SK-N-SH (cell line): ENCODE measurements at regions not wholly inside any gene's neighbourhood (a gene's known extent, or its start where the extent isn't known, plus 50 kb on each side); places are given as distances from the start of the nearest gene placed in this dataset.

ENCODE experiments used
- CTCF ChIA-PET: fragments of 300-600, 350-600 bp; formaldehyde crosslinking; extraction: SDS; loops from one replicate; lab custom pipeline; 2021; lab: Yijun Ruan, JAX
- POLR2A ChIA-PET: fragments of 350-600 bp; sonication (Branson Sonifier 250); formaldehyde crosslinking; extraction: SDS; loops from one replicate; lab custom pipeline; 2020; ENCODE audit warnings: antibody characterized with exemption, inconsistent platforms; lab: Yijun Ruan, JAX
- DNase-seq: peaks from one replicate; pipeline ENCODE4 v3.0.0; 2012
- H2AFZ ChIP-seq: fragments of 200-600 bp; sonication (generic); 2 replicates; pipeline ENCODE4 v1.8.1; 2016; ENCODE audit warnings: antibody characterized with exemption, mild to moderate bottlenecking, low read depth
- H3F3A ChIP-seq: fragments of 200-600 bp; sonication (generic); replicated peaks from 2 replicates; pipeline ENCODE3; 2016; ENCODE audit warnings: antibody characterized with exemption, mild to moderate bottlenecking; ENCODE audit not compliant: insufficient read depth
- H3K27ac ChIP-seq, 2 experiments: fragments of 200-500 bp in 1 of 2; fragments of 200-600 bp in 1 of 2; sonication (Bioruptor generic) in 1 of 2; sonication (generic), shearing (Covaris generic) in 1 of 2; 2 replicates each; pipeline versions ENCODE4 v1.5.1 to v1.6.1; 2014 to 2016; ENCODE audit warnings: low read depth in 2 of 2, inconsistent platforms in 1 of 2, low read length in 1 of 2, mild to moderate bottlenecking in 1 of 2, mixed read lengths in 1 of 2
- H3K27me3 ChIP-seq: fragments of 200-600 bp; sonication (generic), shearing (Covaris generic); 2 replicates; pipeline ENCODE4 v1.6.1; 2016; ENCODE audit warnings: mixed run types; ENCODE audit not compliant: insufficient read depth
- H3K36me3 ChIP-seq, 2 experiments: fragments of 200-500 bp in 1 of 2; fragments of 200-600 bp in 1 of 2; sonication (Bioruptor generic) in 1 of 2; sonication (generic) in 1 of 2; replicated peaks in 1 of 2; 2 replicates each; pipeline versions ENCODE3 to v1.5.1; 2014 to 2016; ENCODE audit warnings: low read length in 1 of 2, mild to moderate bottlenecking in 1 of 2; ENCODE audit not compliant: insufficient read depth in 2 of 2, control insufficient read depth in 1 of 2
- H3K4me1 ChIP-seq, 2 experiments: fragments of 200-500 bp in 1 of 2; fragments of 200-600 bp in 1 of 2; sonication (Bioruptor generic) in 1 of 2; sonication (generic), shearing (Covaris generic) in 1 of 2; 2 replicates each; pipeline versions ENCODE4 v1.5.1 to v1.6.1; 2014 to 2016; ENCODE audit warnings: low read depth in 1 of 2, low read length in 1 of 2, mixed run types in 1 of 2; ENCODE audit not compliant: insufficient read depth in 2 of 2, control insufficient read depth in 1 of 2
- H3K4me2 ChIP-seq: fragments of 200-600 bp; sonication (generic), shearing (Covaris generic); 2 replicates; pipeline ENCODE4 v1.6.1; 2017; ENCODE audit warnings: mixed run types
- H3K4me3 ChIP-seq, 2 experiments: fragments of 200-500 bp in 1 of 2; fragments of 200-600 bp in 1 of 2; sonication (Bioruptor generic) in 1 of 2; sonication (generic), shearing (Covaris generic) in 1 of 2; 2 replicates each; pipeline versions ENCODE4 v1.5.1 to v1.8.1; 2014 to 2016; ENCODE audit warnings: low read depth in 2 of 2, inconsistent platforms in 1 of 2, low read length in 1 of 2, mild to moderate bottlenecking in 1 of 2, mixed read lengths in 1 of 2, moderate library complexity in 1 of 2
- H3K79me2 ChIP-seq: fragments of 200-600 bp; sonication (generic); 2 replicates; pipeline ENCODE4 v1.8.1; 2017; ENCODE audit warnings: mild to moderate bottlenecking; ENCODE audit not compliant: insufficient read depth
- H3K9ac ChIP-seq: fragments of 200-600 bp; sonication (generic); 2 replicates; pipeline ENCODE4 v1.6.1; 2017; ENCODE audit warnings: mixed run types
- H3K9me2 ChIP-seq: fragments of 200-600 bp; sonication (generic); 2 replicates; pipeline ENCODE4 v1.6.1; 2017; ENCODE audit warnings: mixed run types
- H3K9me3 ChIP-seq: fragments of 200-600 bp; sonication (generic); 2 replicates; pipeline ENCODE4 v1.6.1; 2017; ENCODE audit warnings: mixed run types, mild to moderate bottlenecking, moderate library complexity
- H4K20me1 ChIP-seq: fragments of 200-600 bp; sonication (generic); 2 replicates; pipeline ENCODE4 v1.6.1; 2017; ENCODE audit warnings: mild to moderate bottlenecking, mixed run types; ENCODE audit not compliant: insufficient read depth
- ELF1 ChIP-seq: IDR thresholded peaks from 2 replicates; pipeline ENCODE4 v1.4.0; 2012
- EP300 ChIP-seq, 2 experiments: IDR thresholded peaks; 2 replicates each; pipeline versions ENCODE4 v1.4.0 to v1.6.1; 2012; ENCODE audit warnings: borderline replicate concordance in 1 of 2, low read depth in 1 of 2, low read length in 1 of 2
- EZH2phosphoT487 ChIP-seq: fragments of 200-600 bp; sonication (generic); IDR thresholded peaks from 2 replicates; pipeline ENCODE4 v1.6.1; 2017; ENCODE audit warnings: low read depth, mixed run types, mild to moderate bottlenecking, antibody characterized with exemption, moderate library complexity, borderline replicate concordance
- GABPA ChIP-seq: IDR thresholded peaks from 2 replicates; pipeline ENCODE4 v1.4.0; 2012; ENCODE audit warnings: low read depth, mild to moderate bottlenecking
- GATA2 ChIP-seq: sonication (generic); formaldehyde crosslinking; IDR thresholded peaks from 2 replicates; pipeline ENCODE4 v1.5.0; 2020; ENCODE audit warnings: mild to moderate bottlenecking, missing genetic modification reagents
- MXI1 ChIP-seq: IDR thresholded peaks from 2 replicates; pipeline ENCODE4 v1.6.1; 2012; ENCODE audit warnings: mild to moderate bottlenecking, low read depth, low read length, improper control_type of control experiment
- NFIC ChIP-seq: IDR thresholded peaks from 2 replicates; pipeline ENCODE4 v1.4.0; 2012; ENCODE audit warnings: borderline replicate concordance
- NRF1 ChIP-seq: IDR thresholded peaks from 2 replicates; pipeline ENCODE4 v1.6.1; 2012; ENCODE audit warnings: low read depth, mild to moderate bottlenecking, low read length
- RAD21 ChIP-seq: IDR thresholded peaks from 2 replicates; pipeline ENCODE4 v1.6.1; 2012; ENCODE audit warnings: mild to moderate bottlenecking, low read length
- RXRA ChIP-seq: IDR thresholded peaks from 2 replicates; pipeline ENCODE4 v1.4.0; 2012; ENCODE audit warnings: low read depth, mild to moderate bottlenecking, borderline replicate concordance
- SIN3A ChIP-seq: IDR thresholded peaks from 2 replicates; pipeline ENCODE4 v1.6.1; 2012; ENCODE audit warnings: low read depth, mild to moderate bottlenecking, low read length, moderate library complexity, borderline replicate concordance
- SMC3 ChIP-seq: IDR thresholded peaks from 2 replicates; pipeline ENCODE4 v1.6.1; 2012; ENCODE audit warnings: low read depth, low read length, improper control_type of control experiment
- TEAD4 ChIP-seq: IDR thresholded peaks from 2 replicates; pipeline ENCODE4 v1.4.0; 2012; ENCODE audit warnings: mild to moderate bottlenecking, borderline replicate concordance; ENCODE audit not compliant: insufficient read depth
- WGBS: methylation state at CpG from one replicate; pipeline ENCODE4 v1.1.6; 2017; ENCODE audit warnings: low lambda C conversion rate; 5-methylcytosine and 5-hydroxymethylcytosine counted together
- TF ChIP-seq, protein P1 (sequence below): fragments of 200-600 bp; sonication (generic); IDR thresholded peaks from 2 replicates; pipeline ENCODE4 v1.6.1; 2017; ENCODE audit warnings: antibody characterized with exemption, mild to moderate bottlenecking, moderate library complexity
- TF ChIP-seq, protein P2 (sequence below): IDR thresholded peaks from 2 replicates; pipeline ENCODE4; 2012
- TF ChIP-seq, protein P3 (sequence below): IDR thresholded peaks from 2 replicates; pipeline ENCODE4 v1.4.0; 2012; ENCODE audit warnings: low read depth
- TF ChIP-seq, protein P4 (sequence below): fragments of 150-350 bp; IDR thresholded peaks from 2 replicates; pipeline ENCODE4 v1.6.1; 2016; ENCODE audit warnings: mild to moderate bottlenecking, low read depth, low read length
- TF ChIP-seq, protein P5 (sequence below): IDR thresholded peaks from 2 replicates; pipeline ENCODE4 v1.6.1; 2012; ENCODE audit warnings: mild to moderate bottlenecking, low read depth, low read length, moderate library complexity
- TF ChIP-seq, protein P6 (sequence below): IDR thresholded peaks from 2 replicates; pipeline ENCODE4 v1.4.0; 2012; ENCODE audit warnings: low read depth, borderline replicate concordance

DNA sequence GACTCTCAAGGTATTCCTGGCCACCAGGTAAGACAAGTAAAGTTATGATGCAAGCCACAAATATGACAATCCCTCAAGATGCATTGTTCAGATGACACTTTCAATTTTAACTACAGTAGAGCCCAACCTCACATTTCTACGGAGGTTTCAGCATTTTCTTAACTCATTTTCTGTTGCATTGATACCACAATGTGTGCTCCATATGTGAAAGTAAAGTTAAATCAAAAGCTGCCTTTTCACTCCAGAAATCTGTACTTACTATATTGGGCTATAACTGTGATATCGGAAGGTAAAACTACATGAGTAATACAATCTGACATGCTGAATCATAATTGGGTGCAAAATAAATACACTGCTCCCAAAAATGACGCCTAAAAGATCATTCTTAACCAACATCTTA is 333.6 kb upstream of the MEF2C start:
- peaks cover 7% of the 10 kb centered on the region for H3F3A ChIP-seq
- no peak for TF ChIP-seq SMC3
- TF ChIP-seq EZH2phosphoT487, result no peak
- TF ChIP-seq RXRA, result no peak
- TF ChIP-seq, protein P1, sequence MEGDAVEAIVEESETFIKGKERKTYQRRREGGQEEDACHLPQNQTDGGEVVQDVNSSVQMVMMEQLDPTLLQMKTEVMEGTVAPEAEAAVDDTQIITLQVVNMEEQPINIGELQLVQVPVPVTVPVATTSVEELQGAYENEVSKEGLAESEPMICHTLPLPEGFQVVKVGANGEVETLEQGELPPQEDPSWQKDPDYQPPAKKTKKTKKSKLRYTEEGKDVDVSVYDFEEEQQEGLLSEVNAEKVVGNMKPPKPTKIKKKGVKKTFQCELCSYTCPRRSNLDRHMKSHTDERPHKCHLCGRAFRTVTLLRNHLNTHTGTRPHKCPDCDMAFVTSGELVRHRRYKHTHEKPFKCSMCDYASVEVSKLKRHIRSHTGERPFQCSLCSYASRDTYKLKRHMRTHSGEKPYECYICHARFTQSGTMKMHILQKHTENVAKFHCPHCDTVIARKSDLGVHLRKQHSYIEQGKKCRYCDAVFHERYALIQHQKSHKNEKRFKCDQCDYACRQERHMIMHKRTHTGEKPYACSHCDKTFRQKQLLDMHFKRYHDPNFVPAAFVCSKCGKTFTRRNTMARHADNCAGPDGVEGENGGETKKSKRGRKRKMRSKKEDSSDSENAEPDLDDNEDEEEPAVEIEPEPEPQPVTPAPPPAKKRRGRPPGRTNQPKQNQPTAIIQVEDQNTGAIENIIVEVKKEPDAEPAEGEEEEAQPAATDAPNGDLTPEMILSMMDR, result no peak
- no peak for TF ChIP-seq RAD21
- no peak for TF ChIP-seq EP300 (IDR thresholded peaks at IDR 0.05; ENCODE audit: borderline replicate concordance in 1 of 2, low read depth in 1 of 2, low read length in 1 of 2)
- no peak for TF ChIP-seq TEAD4
- TF ChIP-seq, protein P2, sequence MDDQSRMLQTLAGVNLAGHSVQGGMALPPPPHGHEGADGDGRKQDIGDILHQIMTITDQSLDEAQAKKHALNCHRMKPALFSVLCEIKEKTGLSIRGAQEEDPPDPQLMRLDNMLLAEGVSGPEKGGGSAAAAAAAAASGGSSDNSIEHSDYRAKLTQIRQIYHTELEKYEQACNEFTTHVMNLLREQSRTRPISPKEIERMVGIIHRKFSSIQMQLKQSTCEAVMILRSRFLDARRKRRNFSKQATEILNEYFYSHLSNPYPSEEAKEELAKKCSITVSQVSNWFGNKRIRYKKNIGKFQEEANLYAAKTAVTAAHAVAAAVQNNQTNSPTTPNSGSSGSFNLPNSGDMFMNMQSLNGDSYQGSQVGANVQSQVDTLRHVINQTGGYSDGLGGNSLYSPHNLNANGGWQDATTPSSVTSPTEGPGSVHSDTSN, result no peak
- TF ChIP-seq, protein P3, sequence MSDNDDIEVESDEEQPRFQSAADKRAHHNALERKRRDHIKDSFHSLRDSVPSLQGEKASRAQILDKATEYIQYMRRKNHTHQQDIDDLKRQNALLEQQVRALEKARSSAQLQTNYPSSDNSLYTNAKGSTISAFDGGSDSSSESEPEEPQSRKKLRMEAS, result no peak
- no peak for TF ChIP-seq SIN3A
- no peak for TF ChIP-seq GABPA
- no peak for TF ChIP-seq NFIC
- TF ChIP-seq GATA2 (CRISPR knock-in tag), result no peak
- no peak for TF ChIP-seq NRF1
- no peak for TF ChIP-seq ELF1
- TF ChIP-seq, protein P4, sequence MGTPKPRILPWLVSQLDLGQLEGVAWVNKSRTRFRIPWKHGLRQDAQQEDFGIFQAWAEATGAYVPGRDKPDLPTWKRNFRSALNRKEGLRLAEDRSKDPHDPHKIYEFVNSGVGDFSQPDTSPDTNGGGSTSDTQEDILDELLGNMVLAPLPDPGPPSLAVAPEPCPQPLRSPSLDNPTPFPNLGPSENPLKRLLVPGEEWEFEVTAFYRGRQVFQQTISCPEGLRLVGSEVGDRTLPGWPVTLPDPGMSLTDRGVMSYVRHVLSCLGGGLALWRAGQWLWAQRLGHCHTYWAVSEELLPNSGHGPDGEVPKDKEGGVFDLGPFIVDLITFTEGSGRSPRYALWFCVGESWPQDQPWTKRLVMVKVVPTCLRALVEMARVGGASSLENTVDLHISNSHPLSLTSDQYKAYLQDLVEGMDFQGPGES, result no peak
- TF ChIP-seq, protein P5, sequence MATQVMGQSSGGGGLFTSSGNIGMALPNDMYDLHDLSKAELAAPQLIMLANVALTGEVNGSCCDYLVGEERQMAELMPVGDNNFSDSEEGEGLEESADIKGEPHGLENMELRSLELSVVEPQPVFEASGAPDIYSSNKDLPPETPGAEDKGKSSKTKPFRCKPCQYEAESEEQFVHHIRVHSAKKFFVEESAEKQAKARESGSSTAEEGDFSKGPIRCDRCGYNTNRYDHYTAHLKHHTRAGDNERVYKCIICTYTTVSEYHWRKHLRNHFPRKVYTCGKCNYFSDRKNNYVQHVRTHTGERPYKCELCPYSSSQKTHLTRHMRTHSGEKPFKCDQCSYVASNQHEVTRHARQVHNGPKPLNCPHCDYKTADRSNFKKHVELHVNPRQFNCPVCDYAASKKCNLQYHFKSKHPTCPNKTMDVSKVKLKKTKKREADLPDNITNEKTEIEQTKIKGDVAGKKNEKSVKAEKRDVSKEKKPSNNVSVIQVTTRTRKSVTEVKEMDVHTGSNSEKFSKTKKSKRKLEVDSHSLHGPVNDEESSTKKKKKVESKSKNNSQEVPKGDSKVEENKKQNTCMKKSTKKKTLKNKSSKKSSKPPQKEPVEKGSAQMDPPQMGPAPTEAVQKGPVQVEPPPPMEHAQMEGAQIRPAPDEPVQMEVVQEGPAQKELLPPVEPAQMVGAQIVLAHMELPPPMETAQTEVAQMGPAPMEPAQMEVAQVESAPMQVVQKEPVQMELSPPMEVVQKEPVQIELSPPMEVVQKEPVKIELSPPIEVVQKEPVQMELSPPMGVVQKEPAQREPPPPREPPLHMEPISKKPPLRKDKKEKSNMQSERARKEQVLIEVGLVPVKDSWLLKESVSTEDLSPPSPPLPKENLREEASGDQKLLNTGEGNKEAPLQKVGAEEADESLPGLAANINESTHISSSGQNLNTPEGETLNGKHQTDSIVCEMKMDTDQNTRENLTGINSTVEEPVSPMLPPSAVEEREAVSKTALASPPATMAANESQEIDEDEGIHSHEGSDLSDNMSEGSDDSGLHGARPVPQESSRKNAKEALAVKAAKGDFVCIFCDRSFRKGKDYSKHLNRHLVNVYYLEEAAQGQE, result no peak
- TF ChIP-seq, protein P6, sequence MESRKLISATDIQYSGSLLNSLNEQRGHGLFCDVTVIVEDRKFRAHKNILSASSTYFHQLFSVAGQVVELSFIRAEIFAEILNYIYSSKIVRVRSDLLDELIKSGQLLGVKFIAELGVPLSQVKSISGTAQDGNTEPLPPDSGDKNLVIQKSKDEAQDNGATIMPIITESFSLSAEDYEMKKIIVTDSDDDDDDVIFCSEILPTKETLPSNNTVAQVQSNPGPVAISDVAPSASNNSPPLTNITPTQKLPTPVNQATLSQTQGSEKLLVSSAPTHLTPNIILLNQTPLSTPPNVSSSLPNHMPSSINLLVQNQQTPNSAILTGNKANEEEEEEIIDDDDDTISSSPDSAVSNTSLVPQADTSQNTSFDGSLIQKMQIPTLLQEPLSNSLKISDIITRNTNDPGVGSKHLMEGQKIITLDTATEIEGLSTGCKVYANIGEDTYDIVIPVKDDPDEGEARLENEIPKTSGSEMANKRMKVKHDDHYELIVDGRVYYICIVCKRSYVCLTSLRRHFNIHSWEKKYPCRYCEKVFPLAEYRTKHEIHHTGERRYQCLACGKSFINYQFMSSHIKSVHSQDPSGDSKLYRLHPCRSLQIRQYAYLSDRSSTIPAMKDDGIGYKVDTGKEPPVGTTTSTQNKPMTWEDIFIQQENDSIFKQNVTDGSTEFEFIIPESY, result no peak
- no peak for TF ChIP-seq MXI1
- H3K4me3 ChIP-seq, result no peak overlapping the region
- H3K9me2 ChIP-seq, result no peaks in the 10 kb centered on the region
- DNase-seq, result no peak
- H3K36me3 ChIP-seq, result no peaks in the 10 kb centered on the region
- ChIA-PET POLR2A (no interaction called here), CTCF (no interaction called here)
- no peak overlapping the region for H2AFZ ChIP-seq
- H3K27me3 ChIP-seq, result no peaks in the 10 kb centered on the region
- H3K79me2 ChIP-seq, result no peaks in the 10 kb centered on the region
- WGBS, result 65% methylated on average over 3 of the region's 3 CpGs
- no peak overlapping the region for H3K9ac ChIP-seq
- peaks cover 0 to under 1% of the 10 kb centered on the region in 2 experiments; a peak in 1 of 4 replicates for H3K4me1 ChIP-seq
- H3K27ac ChIP-seq, result no peak overlapping the region
- H4K20me1 ChIP-seq, result no peaks in the 10 kb centered on the region
- no peaks in the 10 kb centered on the region for H3K9me3 ChIP-seq
- no peak overlapping the region for H3K4me2 ChIP-seq
